ENCODE measurements at regions not wholly inside any gene's neighbourhood (a gene's known extent, or its start where the extent isn't known, plus 50 kb on each side); places are given as distances from the start of the nearest gene placed in this dataset.

DNA sequence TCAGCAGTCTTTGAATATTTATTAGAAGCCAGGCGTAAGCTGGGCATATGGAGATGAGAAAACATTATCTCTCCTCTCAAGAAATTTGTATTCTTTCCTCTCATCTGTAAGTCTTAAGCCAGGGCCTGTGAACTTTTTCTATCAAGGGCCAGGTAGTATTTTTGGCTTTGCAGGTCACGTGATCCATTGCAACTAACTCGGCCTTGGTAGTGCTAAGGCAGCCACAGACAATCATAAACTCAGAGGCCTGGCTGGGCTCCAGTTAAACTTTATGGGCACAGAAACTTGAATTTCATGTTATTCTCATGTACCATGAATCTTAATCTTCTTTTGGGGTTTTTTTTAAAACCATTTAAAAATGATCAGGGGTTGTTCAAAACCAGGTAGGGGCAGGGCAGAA is 117.4 kb upstream of the PELI2 start:
- Mint-ChIP-seq H3K36me3 (ENCODE audit: insufficient read depth) (no peaks in the 10 kb centered on the region), H3K27ac (no peak overlapping the region), H3K4me3 (ENCODE audit: low read depth) (no peak overlapping the region), H3K27me3 (no peaks in the 10 kb centered on the region), H3K9me3 (ENCODE audit: low read depth) (peaks cover 15% of the 10 kb centered on the region), H3K4me1 (ENCODE audit: low read depth) (peaks cover 35% of the 10 kb centered on the region)
- TF ChIP-seq, protein P1, sequence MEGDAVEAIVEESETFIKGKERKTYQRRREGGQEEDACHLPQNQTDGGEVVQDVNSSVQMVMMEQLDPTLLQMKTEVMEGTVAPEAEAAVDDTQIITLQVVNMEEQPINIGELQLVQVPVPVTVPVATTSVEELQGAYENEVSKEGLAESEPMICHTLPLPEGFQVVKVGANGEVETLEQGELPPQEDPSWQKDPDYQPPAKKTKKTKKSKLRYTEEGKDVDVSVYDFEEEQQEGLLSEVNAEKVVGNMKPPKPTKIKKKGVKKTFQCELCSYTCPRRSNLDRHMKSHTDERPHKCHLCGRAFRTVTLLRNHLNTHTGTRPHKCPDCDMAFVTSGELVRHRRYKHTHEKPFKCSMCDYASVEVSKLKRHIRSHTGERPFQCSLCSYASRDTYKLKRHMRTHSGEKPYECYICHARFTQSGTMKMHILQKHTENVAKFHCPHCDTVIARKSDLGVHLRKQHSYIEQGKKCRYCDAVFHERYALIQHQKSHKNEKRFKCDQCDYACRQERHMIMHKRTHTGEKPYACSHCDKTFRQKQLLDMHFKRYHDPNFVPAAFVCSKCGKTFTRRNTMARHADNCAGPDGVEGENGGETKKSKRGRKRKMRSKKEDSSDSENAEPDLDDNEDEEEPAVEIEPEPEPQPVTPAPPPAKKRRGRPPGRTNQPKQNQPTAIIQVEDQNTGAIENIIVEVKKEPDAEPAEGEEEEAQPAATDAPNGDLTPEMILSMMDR (IDR thresholded peaks at IDR 0.05; ENCODE audit: unreplicated experiment) = no peak
- no peak for DNase-seq (ENCODE audit: low spot score, unreplicated experiment)

DNA sequence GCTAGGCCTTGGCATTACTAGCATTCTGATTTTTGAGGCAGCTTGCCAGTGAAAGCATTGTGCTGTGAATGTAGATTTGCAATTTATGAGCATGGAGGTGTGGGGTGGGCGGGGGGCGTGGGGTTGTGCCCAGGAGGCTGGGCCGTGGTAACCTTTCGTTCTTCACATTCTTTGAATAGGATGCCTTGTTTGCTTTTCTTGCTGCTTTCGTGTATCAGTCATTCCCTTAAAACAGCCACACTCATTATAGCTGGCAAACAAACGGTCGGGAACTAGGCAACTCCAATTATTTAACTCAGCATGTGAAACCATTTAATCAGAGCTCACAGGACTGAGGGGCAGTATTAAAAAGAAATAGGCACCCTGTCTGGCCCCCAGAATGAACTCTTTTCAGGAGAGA is 115.9 kb upstream of the PELI2 start:
- TF ChIP-seq, protein P1 (IDR thresholded peaks at IDR 0.05; ENCODE audit: unreplicated experiment) = no peak
- Mint-ChIP-seq H3K9me3 (ENCODE audit: low read depth) (peaks cover 12% of the 10 kb centered on the region), H3K27ac (peak overlapping the region; percentile 73), H3K27me3 (no peaks in the 10 kb centered on the region), H3K4me3 (ENCODE audit: low read depth) (peak overlapping the region; percentile 21), H3K36me3 (ENCODE audit: insufficient read depth) (no peaks in the 10 kb centered on the region), H3K4me1 (ENCODE audit: low read depth) (peaks cover 36% of the 10 kb centered on the region)
- no peak for DNase-seq (ENCODE audit: low spot score, unreplicated experiment)

DNA sequence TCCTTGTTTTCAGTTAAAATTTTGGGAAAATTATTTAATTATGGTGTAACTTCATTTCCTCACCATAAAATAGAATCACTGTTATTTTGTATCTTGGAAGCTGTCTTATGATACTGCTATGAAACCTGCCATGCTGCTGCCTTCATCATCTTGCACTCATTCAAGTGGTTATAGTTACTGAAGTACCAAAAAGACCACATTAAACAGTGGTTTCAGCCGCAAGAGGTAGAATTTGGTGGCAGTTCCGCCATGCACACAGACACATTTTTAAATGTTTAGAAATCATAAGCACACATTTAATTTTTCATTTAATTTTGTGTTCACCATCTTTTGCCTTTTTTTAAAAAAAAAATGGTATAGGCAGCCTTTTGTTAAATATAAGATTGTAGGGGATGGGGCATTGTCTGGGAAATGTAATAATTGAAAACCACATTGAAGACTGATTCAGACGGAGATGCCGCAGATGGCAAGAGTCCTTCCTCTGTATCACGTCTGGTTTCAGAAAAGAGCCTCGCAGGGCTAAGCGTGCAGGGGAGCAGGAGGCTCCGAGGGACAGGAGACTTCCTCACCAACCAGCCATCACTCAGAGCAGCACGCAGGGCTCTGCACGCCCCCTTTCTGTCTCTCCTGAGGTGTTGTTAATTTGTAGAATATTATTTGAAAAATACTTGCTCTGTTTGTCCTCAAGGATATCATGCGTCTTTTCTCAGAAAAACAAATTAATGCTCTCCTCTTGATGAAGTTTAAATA is 115.2 kb upstream of the PELI2 start:
- Mint-ChIP-seq H3K9me3 (ENCODE audit: low read depth) (peaks cover 9% of the 10 kb centered on the region), H3K27ac (peak overlapping the region; percentile 58), H3K4me1 (ENCODE audit: low read depth) (peaks cover 36% of the 10 kb centered on the region), H3K36me3 (ENCODE audit: insufficient read depth) (no peaks in the 10 kb centered on the region), H3K4me3 (ENCODE audit: low read depth) (no peak overlapping the region), H3K27me3 (no peaks in the 10 kb centered on the region)
- TF ChIP-seq, protein P1 (IDR thresholded peaks at IDR 0.05; ENCODE audit: unreplicated experiment) = no peak
- no peak for DNase-seq (ENCODE audit: low spot score, unreplicated experiment)

GRCh38 chr14:56004323-56004722 is 113.9 kb upstream of the PELI2 start:
- Mint-ChIP-seq H3K27ac (peak overlapping the region; percentile 24), H3K27me3 (no peaks in the 10 kb centered on the region), H3K4me1 (ENCODE audit: low read depth) (peaks cover 36% of the 10 kb centered on the region), H3K9me3 (ENCODE audit: low read depth) (peaks cover 3% of the 10 kb centered on the region), H3K4me3 (ENCODE audit: low read depth) (no peak overlapping the region), H3K36me3 (ENCODE audit: insufficient read depth) (no peaks in the 10 kb centered on the region)
- TF ChIP-seq, protein P1 (IDR thresholded peaks at IDR 0.05; ENCODE audit: unreplicated experiment) = no peak
- no peak for DNase-seq (ENCODE audit: low spot score, unreplicated experiment)

GRCh38 chr14:56004786-56005185 is 113.4 kb upstream of the PELI2 start:
- no peaks in the 10 kb centered on the region for H3K27me3 Mint-ChIP-seq
- H3K4me3 Mint-ChIP-seq (ENCODE audit: low read depth) = no peak overlapping the region
- H3K9me3 Mint-ChIP-seq (ENCODE audit: low read depth) = peaks cover 3% of the 10 kb centered on the region
- H3K27ac Mint-ChIP-seq = peak overlapping the region; percentile 63
- no peaks in the 10 kb centered on the region for H3K36me3 Mint-ChIP-seq (ENCODE audit: insufficient read depth)
- TF ChIP-seq, protein P1 (IDR thresholded peaks at IDR 0.05; ENCODE audit: unreplicated experiment) = no peak
- no peak for DNase-seq (ENCODE audit: low spot score, unreplicated experiment)
- peaks cover 36% of the 10 kb centered on the region for H3K4me1 Mint-ChIP-seq (ENCODE audit: low read depth)

Data from progenitor cell of endocrine pancreas (in vitro differentiated cells).